Head of caudate nucleus (tissue), 42 donors: ENCODE measurements at regions not wholly inside any gene's neighbourhood (a gene's known extent, or its start where the extent isn't known, plus 50 kb on each side); places are given as distances from the start of the nearest gene placed in this dataset.
"Not testable (repeated sequence)": the region's sequence is repeated elsewhere in the genome, so short reads cannot be mapped to it uniquely, and the experiment has no call there.

Source experiments
- DNase-seq, 42 donors: peaks; one replicate each; pipeline versions ENCODE4 v3.0.0 to v3.0.0-alpha.2; 2020 to 2021; ENCODE audit warnings: mixed read lengths in 7 of 42
- intact Hi-C: fragments of 100-400 bp; cut with DNase I; formaldehyde crosslinking; loops from one replicate; pipeline ENCODE4 v1.15.0; 2022

DNA sequence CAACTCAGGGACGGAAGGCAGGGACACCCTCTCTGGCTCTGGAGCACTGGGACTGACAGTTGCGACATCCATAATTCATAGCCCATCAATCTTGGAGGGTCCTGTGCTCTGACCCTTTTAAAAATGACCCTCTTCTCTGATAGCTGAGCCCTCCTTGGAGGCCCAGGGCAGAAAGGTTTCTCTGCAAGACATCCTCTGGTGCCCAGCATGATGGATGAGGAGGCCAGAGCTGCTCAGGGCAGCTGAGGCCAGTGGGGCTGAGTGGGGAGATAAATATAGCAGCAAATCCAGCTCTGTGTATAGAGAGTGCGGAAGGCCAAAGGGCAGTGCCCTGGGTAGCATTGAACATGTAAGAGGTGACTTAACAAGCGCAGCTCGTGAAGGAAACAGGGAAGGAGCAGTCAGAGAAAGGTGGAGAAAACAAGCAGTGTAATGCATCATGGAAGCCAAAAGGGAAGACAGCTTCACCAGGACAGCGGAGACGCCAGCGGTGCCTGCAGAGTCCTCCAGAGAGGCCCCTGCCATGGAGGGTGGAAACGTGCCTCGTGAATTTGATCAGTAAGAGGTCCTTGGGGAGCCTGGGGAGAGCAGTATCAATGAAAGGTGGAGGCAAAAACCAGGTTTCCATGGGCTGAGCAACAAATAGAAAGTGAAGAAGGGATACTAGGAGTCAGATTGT, 50.4 kb upstream of the FMOD start:
- DNase-seq, result no peak
- intact Hi-C loops, result no loop called here

DNA sequence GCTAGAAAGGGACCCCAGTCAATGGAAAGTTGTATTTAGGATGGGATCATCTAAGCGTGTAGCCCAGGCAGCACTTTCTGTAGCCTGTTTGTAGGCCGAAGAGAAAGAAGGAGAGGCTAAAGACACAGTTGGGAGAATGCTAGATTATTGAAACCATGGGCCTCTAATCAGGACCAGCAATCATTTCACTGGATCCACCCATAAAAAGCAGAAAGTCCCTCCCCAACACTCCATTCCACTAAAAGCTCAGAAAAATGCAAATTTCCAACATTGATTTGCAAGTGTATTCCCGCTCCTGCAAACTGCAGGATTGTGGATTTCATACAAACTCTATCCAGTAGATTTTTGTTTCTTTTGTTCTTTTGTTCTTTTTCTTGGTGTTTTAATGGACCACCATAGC, 51.2 kb upstream of the FMOD start:
- intact Hi-C loops, result no loop called here

DNA sequence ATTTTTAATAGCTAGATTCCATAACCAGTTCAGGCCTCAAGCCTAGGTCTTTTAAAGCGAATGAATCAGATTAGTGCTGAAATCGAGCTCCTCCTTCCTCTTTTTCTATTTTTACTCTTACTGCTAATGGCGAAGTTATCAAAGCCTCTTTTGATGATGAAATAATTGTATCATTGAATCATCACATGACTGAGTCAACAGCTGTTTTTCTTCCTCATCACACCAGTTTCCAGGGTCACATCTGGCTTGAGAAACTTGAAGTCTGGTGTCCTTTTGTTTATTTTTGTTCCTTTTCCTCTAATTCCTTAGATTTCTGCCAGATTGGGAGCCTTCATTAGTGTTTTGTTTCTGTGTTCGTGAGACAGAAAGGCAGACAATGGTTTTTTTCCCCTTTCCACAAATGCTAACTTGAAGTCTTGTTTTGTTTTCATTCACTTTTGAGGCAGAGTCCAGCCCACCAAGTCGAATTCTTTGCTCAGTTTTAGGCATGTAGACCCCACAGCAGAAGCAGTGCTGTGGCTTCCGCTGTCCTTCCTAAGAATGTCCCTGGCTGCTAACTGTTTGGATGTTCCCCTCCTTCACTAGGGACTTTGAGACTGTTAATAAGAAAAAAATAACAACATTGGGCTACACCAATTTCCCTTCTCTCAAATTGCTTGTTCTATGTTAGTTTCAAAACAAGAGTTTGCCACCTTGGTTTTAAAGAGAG, 51.9 kb upstream of the FMOD start:
- intact Hi-C loops, result no loop called here
- DNase-seq, result peak in 2 of 42 donors; percentile 16 to 44

More for the DNA sequence above, 51.2 kb upstream of the FMOD start:
- no peak for DNase-seq

DNA sequence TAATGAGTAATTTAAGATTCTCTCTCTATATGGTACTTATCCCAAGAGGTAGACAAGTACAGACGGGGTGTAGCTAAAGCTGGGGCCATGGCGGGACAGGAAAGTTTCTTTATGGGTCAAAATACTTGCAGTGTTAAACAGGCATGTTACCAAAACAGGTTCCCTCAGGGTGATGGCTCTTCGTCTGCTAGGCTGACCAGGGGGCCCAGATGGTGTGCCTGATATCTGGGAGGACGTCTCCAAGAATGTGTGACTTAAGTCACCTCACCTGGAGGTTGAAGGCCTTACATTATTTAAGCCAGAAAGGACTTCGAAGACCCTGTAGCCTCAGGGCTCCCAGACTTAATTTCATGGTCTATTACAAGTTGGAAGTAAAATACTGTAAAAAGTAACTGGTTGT, 52.7 kb upstream of the FMOD start:
- DNase-seq, result no peak
- intact Hi-C loops, result no loop called here

DNA sequence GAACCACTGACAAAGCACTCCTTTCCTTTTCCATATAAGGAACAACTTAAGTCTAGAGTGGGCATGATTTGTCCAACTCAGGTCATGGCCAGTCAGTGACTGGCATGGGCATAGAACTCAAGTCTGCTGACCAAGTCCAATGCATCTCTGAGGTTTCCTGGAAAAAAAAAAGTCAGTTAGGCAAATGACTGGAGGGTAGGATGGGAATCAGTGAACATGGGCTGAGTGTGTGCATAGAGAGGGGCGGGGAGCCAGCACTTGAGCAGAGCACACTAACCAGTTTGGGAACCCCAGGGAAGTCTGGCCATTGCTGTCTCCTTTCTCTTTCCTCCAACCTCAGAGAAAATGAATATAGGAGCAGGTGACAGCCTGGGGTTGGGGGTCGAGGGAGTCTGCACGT, 53.6 kb upstream of the FMOD start:
- no peak for DNase-seq
- intact Hi-C loops, result no loop called here

DNA sequence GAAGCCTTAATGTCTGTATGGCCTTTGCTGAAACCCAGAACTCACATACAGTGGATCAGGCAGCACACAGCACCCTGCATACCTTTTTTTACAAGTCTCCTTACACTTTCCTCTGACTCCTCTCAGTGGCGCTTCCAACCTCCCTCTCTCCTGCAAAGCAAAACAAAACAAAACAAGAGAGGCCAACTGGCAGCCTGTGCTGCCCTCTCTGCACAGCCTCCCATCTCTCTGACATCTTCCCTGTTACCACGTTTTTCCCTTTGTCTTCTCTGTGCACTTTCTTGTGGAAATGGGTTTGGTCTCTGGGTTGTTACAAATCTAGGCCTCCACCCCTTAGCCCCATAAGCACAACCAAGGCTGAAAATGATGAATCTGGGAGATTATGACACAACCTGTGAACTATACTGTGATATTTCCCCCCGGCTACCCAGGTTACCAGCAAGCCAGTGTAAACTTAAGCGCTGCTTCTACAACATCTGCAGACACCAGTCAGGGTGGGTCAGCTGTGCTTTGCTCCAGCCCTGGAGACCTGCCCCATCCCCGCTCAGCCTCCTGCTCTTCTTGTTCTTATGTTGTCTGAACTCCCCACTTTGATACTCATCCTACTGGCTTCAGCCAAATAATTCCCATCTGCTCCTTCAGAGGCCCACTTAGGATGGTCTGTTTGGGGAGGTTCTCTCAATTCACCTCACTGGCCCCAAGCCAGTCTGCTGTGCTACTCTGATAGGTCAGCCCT, 54.9 kb upstream of the FMOD start:
- DNase-seq, result no peak
- intact Hi-C loops, result no loop called here

DNA sequence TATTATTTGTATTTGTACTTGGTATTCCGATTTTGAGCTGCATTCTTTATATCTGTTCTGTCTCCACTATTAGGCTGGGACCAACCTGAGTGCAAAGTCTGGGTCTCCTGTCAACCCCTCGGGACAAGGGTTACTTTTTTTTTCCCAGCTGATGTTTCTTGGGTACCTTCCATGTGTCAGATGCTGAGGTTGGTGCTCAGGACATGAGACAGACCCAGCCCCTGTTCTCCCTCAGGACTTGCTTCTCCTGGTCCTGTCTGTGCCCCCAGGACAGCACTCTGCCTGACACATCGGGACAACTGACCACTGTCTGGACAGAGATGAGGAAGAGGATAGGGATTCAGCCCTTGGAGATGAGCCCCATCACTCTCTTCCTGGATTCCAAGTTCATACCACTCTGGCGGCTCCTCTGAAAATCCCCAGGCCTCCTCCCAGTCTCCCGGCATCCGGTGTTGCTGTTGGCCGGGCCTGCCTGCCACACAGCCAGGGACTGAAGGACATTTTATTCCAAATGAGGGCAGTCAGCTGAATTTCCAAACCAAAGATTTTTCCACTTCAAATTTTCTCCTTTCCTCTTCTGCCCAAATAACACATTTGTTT, 55.6 kb upstream of the FMOD start:
- DNase-seq, result peak in 4 of 42 donors; percentile 21 to 47 (median 24)
- intact Hi-C loops, result no loop called here

DNA sequence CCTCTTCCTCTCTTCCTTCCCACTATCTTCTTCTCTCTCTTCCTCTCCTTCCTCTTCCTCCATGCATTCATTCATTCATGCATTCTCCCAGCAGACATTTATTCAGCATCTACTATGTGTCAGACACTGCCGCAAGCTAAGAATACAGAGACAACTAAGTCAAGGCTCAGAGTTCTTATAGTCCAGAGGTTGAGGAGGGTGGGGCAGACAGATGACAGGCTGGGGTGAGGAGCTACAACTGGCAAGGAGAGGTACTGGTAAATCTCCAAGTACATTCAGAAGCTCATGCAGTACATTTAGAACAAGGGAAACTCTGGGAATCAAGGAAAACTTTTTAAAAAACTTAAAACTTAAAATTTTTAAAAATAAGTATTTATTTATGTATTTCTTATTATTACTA, 56.4 kb upstream of the FMOD start:
- intact Hi-C loops, result no loop called here
- DNase-seq, result no peak

DNA sequence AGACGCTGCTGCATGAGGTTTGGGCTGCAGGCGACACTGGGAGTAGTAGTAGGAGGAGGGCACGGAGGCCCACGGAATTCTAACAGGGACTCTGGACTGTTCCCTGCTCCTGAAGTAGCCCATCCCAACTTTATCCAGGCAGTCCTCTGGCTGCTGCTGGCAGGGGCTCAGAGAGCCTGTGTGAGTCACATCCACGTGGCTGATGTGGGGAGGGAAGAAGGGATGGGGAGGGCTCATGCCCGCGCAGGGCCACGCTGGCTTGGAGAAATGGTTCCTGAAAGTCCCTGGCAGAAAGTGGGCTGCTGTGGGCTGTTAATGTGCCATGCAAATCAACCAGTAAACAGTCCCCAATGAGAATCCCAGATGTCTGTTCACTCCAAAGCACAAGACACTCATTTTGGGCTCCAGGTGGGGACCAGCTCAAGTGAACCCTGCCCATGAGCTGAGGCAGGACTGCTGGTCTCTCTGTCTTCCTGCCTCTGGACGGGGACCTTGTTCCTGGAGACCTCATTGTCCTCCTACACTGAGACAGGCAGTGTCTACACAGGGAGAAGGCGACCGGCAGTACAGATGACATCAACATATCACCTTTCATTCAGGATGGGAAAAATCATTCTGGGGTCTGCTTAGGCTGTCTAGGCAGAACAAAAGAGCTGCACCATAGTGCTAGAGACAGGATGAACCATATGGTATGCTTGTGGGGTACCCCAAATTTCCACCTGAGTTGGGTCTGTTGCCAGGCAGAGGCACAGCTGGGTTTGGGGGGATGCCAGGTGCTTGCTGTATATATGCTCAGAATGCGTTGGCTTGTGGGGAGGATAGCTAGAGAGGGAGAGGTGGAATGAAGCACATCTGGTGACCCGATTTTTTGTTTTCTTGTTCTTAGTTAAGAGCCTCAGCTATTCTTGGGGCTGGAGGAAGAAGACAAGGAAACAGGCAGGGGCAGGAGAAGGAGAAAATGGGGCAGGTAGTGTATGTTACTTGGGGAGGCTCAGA, 57.9 kb upstream of the FMOD start:
- intact Hi-C loops, result no loop called here
- DNase-seq, result peak; percentile 39 to 95 (median 79)

DNA sequence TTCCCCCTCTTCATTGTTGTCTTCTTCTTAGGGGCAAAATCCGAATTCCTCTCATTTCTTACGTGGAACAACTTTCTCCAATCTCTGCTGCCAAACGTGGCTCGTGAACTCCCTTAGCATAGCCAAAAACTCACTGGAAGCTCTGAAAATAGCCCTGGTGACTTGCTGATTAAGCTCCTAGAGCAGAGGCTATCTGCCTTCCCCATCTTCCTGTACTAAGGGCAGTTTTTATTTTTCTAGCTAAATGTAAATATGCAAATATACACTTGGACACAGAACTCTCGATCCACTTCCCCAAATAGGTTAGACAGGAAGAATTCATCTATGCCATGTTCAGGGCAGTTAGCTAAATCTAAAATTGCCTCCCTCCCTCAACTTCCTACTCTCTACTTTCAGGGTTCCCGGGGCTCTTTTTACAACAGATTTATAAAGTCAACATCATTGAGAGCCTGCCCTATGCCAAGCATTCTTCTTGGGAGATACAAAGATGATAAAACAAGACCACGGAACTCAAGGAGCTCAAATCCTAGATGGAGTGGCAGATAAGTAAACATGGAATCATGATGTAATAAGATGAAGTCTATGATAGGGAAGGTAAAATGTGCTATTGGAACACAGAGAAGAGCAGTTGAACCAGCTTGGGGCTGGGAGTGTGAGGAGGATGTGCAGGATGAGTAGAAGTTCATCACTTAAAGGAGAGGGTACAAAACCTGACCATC, 59.4 kb upstream of the FMOD start:
- no peak for DNase-seq
- intact Hi-C loops, result no loop called here

DNA sequence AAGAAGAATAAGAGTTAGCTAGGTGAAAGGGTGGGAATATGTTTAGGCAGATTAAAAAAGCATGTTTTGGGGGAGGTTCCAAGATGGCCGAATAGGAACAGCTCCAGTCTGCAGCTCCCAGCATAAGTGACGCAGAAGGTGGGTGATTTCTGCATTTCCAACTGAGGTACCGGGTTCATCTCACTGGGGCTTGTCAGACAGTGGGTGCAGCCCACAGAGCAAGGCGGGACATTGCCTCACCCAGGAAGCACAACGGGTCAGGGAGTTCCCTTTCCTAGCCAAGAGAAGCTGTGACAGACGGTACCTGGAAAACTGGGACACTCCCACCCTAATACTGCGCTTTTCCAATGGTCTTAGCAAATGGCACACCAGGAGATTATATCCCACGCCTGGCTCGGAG, 60.5 kb upstream of the FMOD start:
- intact Hi-C loops, DNase-seq: not testable (repeated sequence)

DNA sequence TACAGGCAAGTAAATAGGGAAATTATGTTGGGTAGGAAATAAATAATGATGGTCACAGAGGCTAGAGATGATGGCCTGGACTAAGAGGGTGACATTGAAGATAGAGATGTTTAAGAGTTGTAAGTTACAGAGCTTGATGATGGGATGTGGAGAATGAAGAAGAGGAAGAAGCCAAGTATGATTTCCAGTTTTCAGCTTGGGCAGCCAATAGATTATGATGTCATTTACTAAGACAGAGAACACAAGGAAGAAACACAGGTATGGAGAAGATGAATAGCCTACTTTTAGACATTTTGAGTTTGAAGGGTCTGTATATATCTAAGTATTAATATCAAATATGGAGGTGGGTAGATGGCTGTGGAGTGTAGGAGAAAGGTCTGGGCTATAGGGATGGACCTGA, 56.0 kb upstream of the PRELP start:
- DNase-seq, result no peak
- intact Hi-C loops, result no loop called here

DNA sequence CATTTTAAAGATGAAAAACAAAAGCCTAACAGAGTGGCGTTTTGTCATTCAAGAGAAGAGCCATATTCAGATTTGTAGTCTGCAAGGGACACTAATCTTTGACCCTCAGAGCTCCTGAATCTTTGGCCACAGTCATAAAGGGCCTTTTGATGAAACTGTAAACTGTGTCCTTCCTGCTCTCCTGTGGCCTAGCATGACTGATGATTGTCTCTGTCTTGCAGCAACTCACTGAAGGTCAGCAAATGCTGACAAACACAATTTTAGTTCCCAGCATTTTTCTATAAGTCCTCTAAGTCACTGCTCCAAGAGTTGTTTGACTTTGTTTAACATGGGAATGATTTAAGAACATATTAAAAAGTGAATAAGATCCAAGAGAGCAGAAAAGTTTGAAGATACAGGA, 55.3 kb upstream of the PRELP start:
- DNase-seq, result no peak
- intact Hi-C loops, result no loop called here

DNA sequence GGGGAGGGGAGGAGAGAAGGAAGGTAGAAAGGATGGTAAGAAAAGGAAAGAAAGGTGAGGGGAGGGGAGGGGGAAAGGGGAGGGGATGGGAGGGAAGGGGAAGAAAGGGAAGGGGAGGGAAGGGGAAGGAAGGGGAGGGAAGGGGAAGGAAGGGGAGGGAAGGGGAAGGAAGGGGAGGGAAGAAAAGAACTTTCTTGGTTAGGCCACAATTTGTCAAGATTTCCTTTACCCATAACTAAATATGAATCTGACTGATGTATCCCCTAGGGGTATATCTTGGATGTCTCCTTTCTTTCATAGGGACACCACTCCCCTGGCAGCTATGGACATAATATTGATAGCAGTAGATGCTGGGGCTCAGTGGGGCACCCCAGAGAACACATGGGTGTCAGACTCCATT, 54.4 kb upstream of the PRELP start:
- intact Hi-C loops, result no loop called here

DNA sequence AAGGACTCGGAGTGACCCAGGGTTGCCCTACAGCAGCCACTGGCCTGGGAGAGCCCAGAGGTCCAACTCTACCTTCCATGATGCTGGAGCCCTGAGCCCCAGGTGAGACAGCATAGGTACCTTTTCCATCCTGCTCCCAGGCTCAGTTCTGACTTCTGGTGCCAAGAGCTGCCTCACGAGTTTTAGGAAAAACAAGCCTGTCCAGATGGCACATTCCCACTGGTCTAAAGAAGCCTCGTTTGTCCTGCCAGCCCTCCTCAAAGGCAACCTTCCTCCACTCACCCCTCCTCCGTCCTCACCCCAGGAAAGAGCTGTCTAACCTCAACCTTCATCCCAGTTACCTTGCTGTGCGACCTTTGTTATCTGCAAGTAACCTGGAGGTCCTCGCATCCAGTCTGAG, 53.5 kb upstream of the PRELP start:
- DNase-seq, result no peak
- intact Hi-C loops, result no loop called here

More for the DNA sequence above, 54.4 kb upstream of the PRELP start:
- DNase-seq, result no peak

DNA sequence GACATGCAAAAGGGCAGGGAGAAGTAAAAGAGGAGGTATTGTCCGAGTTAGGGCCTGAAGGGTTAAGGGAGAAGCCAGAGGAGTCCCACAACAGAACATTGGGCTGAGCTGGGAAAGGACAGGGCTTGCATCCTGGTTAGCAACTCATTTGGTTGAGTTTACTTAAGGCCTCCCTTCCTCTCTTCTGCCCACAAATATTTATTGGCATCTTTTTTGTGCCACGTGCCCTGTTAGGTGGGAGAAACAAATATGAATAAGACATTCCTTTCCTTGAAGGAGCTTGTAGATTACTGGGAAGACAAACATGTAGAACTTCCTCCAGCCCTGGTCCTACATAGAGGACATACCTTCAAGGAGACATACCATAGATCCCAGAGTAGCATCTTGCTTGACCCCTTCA, 53.0 kb upstream of the PRELP start:
- intact Hi-C loops, result no loop called here

DNA sequence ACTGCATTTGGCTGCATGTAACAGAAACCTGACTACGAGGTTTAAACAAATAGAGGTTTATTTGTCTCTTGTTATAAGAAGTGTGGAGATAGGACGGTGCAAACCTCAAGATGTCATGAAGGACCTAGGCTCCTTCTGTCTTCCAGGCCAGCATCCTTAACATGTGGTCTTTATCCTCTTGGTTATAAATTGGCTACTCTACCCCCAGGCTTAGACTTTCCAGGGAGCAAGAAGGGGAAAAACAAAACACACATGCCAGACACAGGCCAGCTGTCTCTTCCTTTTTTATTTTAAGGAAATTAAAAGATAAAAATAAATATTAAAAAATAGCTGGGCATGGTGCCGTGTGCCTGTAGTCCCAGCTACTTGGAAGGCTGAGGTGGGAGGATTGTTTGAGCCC, 51.3 kb upstream of the PRELP start:
- intact Hi-C loops, result no loop called here

More for the DNA sequence above, 53.0 kb upstream of the PRELP start:
- no peak for DNase-seq

More for the DNA sequence above, 51.3 kb upstream of the PRELP start:
- peak in 1 of 42 donors; percentile 26 for DNase-seq
